ENCODE measurements at regions not wholly inside any gene's neighbourhood (a gene's known extent, or its start where the extent isn't known, plus 50 kb on each side); places are given as distances from the start of the nearest gene placed in this dataset.

GRCh38 chr4:53755656-53756055 lies 164.4 kb upstream of the LNX1 start:
- no peaks in the 10 kb centered on the region for H3K27me3 ChIP-seq
- no peak overlapping the region for H3K27ac ChIP-seq
- H3K36me3 ChIP-seq: no peaks in the 10 kb centered on the region
- DNase-seq (ENCODE audit: low spot score in 2 of 2): no peak
- H3K4me1 ChIP-seq: no peaks in the 10 kb centered on the region
- peaks cover 0 to 11% of the 10 kb centered on the region in 2 donors for H3K9me3 ChIP-seq
- intact Hi-C loops (cut with DNase I; ENCODE audit: low total_unique reads): no loop called here
- H3K4me3 ChIP-seq: no peak overlapping the region
- TF ChIP-seq POLR2A (IDR thresholded peaks at IDR 0.05) (no peak), POLR2AphosphoS5 (IDR thresholded peaks at IDR 0.05) (no peak), CTCF (IDR thresholded peaks at IDR 0.05) (no peak)

- H3K4me1 ChIP-seq: no peaks in the 10 kb centered on the region
- intact Hi-C loops (cut with DNase I; ENCODE audit: low total_unique reads): no loop called here
- H3K9me3 ChIP-seq: peaks cover 0 to 11% of the 10 kb centered on the region in 2 donors
- H3K27ac ChIP-seq: no peak overlapping the region
- H3K36me3 ChIP-seq: no peaks in the 10 kb centered on the region
- H3K27me3 ChIP-seq: no peaks in the 10 kb centered on the region
- no peak for DNase-seq (ENCODE audit: low spot score in 2 of 2)
- no peak overlapping the region for H3K4me3 ChIP-seq
- no peak for TF ChIP-seq POLR2A (IDR thresholded peaks at IDR 0.05)
- TF ChIP-seq CTCF (IDR thresholded peaks at IDR 0.05): no peak
- TF ChIP-seq POLR2AphosphoS5 (IDR thresholded peaks at IDR 0.05): no peak
Observed at GRCh38 chr4:53752124-53752523, 160.8 kb upstream of the LNX1 start.

GRCh38 chr4:53748328-53748772 lies 157.1 kb upstream of the LNX1 start:
- no peaks in the 10 kb centered on the region for H3K9me3 ChIP-seq
- H3K27me3 ChIP-seq: no peaks in the 10 kb centered on the region
- no peak for DNase-seq (ENCODE audit: low spot score in 2 of 2)
- H3K27ac ChIP-seq: no peak overlapping the region
- intact Hi-C loops (cut with DNase I; ENCODE audit: low total_unique reads): no loop called here
- H3K4me1 ChIP-seq: no peaks in the 10 kb centered on the region
- no peak overlapping the region for H3K4me3 ChIP-seq
- no peak for TF ChIP-seq POLR2A (IDR thresholded peaks at IDR 0.05)
- no peak for TF ChIP-seq CTCF (IDR thresholded peaks at IDR 0.05)
- no peak for TF ChIP-seq POLR2AphosphoS5 (IDR thresholded peaks at IDR 0.05)
- H3K36me3 ChIP-seq: no peaks in the 10 kb centered on the region

- intact Hi-C loops (cut with DNase I; ENCODE audit: low total_unique reads): no loop called here
- no peaks in the 10 kb centered on the region for H3K4me1 ChIP-seq
Observed at GRCh38 chr4:53747401-53747800, 156.1 kb upstream of the LNX1 start.

More at GRCh38 chr4:53747401-53747800, 156.1 kb upstream of the LNX1 start:
- DNase-seq (ENCODE audit: low spot score in 2 of 2): no peak
- Histone ChIP-seq H3K36me3 (no peaks in the 10 kb centered on the region), H3K27ac (no peak overlapping the region), H3K4me3 (no peak overlapping the region), H3K9me3 (no peaks in the 10 kb centered on the region), H3K27me3 (no peaks in the 10 kb centered on the region)
- TF ChIP-seq POLR2A (IDR thresholded peaks at IDR 0.05) (no peak), POLR2AphosphoS5 (IDR thresholded peaks at IDR 0.05) (no peak), CTCF (IDR thresholded peaks at IDR 0.05) (no peak)
